ENCODE measurements at regions not wholly inside any gene's neighbourhood (a gene's known extent, or its start where the extent isn't known, plus 50 kb on each side); places are given as distances from the start of the nearest gene placed in this dataset.

GRCh38 chr16:85396879-85397871 is 215.9 kb upstream of the GSE1 start (continued):
- TF ChIP-seq MNT (IDR thresholded peaks at IDR 0.05) (peak; percentile 49; the same call in 1 of the 2 replicates), ZNF512 (CRISPR knock-in tag; IDR thresholded peaks at IDR 0.05) (no peak), ASH2L (IDR thresholded peaks at IDR 0.05; ENCODE audit: insufficient read length, low read depth, low read length) (no peak), ISL2 (CRISPR knock-in tag; IDR thresholded peaks at IDR 0.05) (no peak), ZNF576 (CRISPR knock-in tag; IDR thresholded peaks at IDR 0.05) (no peak), AHR (CRISPR knock-in tag; IDR thresholded peaks at IDR 0.05) (no peak), ZNF772 (CRISPR knock-in tag; IDR thresholded peaks at IDR 0.05) (no peak), ZNF713 (CRISPR knock-in tag; IDR thresholded peaks at IDR 0.05) (no peak), MAX (IDR thresholded peaks at IDR 0.05) (peak; percentile 79), MBNL3 (CRISPR knock-in tag; conservative IDR thresholded peaks at IDR 0.05) (no peak), FOXA3 (CRISPR knock-in tag; IDR thresholded peaks at IDR 0.05) (0 out of 2 replicates have a peak, but pooled peaks have one; percentile 8), SMAD9 (CRISPR knock-in tag; IDR thresholded peaks at IDR 0.05) (no peak), MXD4 (CRISPR knock-in tag; IDR thresholded peaks at IDR 0.05) (peak; percentile 41; the same call in 1 of the 2 replicates), MIER3 (CRISPR knock-in tag; IDR thresholded peaks at IDR 0.05; ENCODE audit: borderline replicate concordance) (no peak), RXRB (CRISPR knock-in tag; IDR thresholded peaks at IDR 0.05; ENCODE audit: borderline replicate concordance) (no peak; the same call in 1 of the 2 replicates), THYN1 (CRISPR knock-in tag; IDR thresholded peaks at IDR 0.05; ENCODE audit: borderline replicate concordance, low read depth) (no peak), ZNF383 (CRISPR knock-in tag; IDR thresholded peaks at IDR 0.05; ENCODE audit: borderline replicate concordance) (no peak), CTCF (CRISPR knock-in tag; IDR thresholded peaks at IDR 0.05) (peak; percentile 86), NFYB (CRISPR knock-in tag; IDR thresholded peaks at IDR 0.05) (no peak), RARA (CRISPR knock-in tag; IDR thresholded peaks at IDR 0.05) (no peak; the same call in 1 of the 2 replicates), TFAP4 (IDR thresholded peaks at IDR 0.05; ENCODE audit: borderline replicate concordance, low read depth) (peak; percentile 24; the same call in 1 of the 2 replicates), ZNF367 (CRISPR knock-in tag; IDR thresholded peaks at IDR 0.05; ENCODE audit: borderline replicate concordance) (no peak), CHD2 (IDR thresholded peaks at IDR 0.05; ENCODE audit: low read depth, low read length) (no peak)
